ENCODE measurements at regions not wholly inside any gene's neighbourhood (a gene's known extent, or its start where the extent isn't known, plus 50 kb on each side); places are given as distances from the start of the nearest gene placed in this dataset.

- no peak for DNase-seq (ENCODE audit: low spot score)
Measured at GRCh38 chr2:6355886-6356761, 509.6 kb downstream of the CMPK2 start.

- DNase-seq (ENCODE audit: low spot score): no peak
Measured at GRCh38 chr2:6358546-6358945, 507.2 kb downstream of the CMPK2 start.

GRCh38 chr2:6358985-6359384, 506.7 kb downstream of the CMPK2 start:
- DNase-seq (ENCODE audit: low spot score): no peak

DNA sequence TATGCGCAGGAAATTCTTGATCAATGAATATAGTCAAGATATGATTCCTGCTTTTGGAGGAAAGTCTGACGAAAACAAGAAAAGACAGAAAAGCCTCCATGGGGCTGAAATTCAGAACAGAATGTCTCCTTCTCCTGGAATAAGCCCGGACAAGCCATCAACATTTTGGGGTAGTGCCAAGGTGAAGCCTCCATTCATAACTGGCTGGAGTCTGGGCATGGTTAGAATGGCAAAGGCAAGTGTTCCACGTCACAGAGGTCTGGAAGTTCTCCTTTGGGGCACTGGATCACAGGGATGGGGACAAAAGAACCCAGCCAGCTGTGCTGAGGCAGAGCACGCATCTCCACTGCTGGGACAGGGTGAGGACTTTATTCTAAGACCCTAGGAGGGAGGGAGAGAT, 505.7 kb downstream of the CMPK2 start:
- DNase-seq (ENCODE audit: low spot score): no peak

DNA sequence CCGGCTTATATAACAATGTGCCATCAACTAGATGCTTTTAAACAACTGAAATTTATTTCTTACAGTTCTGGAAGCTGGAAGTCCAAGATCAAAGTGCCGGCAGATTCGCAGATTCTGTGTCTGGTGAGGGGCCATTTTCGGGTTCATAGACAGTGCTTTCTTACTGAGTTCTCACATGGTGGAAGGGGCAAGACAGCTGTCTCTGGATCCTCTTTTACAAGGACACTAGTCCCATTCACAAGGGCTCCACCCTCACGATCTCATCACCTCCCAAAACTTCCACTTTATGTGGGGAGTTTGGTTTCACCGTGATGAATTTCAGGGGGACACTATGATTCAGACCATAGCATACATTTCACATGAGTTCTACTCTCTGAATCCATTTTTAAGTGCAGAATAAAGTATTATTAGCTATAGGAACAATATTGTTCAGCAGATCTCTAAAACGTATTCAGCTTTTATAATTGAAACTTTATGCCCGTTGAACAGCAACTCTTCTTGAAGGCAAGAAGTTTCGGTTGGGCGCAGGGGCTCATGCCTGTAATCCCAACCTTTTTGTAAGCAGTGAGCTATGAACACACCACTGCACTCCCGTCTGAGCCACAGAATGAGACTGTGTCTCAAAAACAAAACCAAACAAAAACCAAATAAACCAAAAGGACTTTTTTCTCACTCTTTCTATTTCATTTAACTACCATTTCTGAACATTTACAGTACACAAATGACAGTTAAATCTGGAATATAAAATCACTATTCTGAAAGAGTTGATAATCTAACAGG, 502.8 kb downstream of the CMPK2 start:
- no peak for DNase-seq (ENCODE audit: low spot score)

GRCh38 chr2:6368281-6368680, 497.4 kb downstream of the CMPK2 start:
- no peak for DNase-seq (ENCODE audit: low spot score)

DNA sequence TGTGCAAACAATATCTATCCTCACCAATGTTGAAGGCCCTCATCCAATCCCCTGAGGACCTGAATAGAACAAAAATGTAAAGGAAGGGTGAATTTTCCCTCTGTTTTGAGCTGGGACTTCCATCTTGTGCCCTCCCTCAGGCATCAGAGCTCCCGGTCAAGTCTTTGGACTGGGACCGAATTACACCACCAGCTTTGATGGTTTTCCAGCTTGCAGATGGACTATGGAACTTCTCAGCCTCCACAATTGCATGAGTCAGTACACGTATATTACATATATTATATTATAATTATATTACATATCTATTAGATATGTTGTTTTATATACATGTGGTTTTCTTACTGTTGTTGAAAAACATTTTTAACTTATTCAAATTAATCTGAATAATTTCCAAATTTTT, 496.4 kb downstream of the CMPK2 start:
- no peak for DNase-seq (ENCODE audit: low spot score)

DNA sequence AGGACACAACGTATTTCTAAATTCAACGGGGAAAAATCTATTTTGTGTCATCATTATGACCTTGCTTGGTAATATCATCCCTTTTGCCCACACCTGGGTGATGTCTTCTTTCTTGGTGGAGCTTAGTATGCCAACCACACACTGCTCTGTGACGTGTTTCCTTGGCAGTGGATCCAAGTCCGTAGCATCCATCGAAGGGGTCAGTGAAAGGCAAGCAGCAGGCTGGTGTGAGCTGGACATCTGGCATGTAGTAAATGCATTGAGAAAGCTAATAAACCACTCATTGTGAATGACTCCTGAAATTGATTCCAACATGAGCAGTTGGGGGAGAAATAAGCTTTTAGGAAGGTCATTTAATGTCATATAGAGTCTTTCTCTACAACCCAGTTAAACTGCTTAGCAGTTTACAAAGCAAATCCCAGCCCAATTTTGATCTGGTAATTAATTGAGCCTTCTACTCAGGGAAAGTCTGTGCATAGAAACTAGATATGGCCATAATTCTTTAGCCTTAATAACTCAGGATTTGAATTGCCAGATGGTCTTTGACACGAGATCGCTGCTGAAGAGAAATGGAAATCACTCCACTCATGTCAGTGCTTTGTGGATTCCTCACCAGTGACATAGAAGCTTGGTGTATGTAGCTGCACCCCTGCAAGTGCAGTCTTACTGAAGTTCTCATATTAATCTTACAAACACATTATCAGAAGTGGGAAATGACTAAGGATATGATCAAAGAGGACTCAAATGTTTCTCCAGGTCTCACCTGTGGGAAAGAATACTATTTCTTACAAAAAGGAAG, 494.8 kb downstream of the CMPK2 start:
- DNase-seq (ENCODE audit: low spot score): no peak

DNA sequence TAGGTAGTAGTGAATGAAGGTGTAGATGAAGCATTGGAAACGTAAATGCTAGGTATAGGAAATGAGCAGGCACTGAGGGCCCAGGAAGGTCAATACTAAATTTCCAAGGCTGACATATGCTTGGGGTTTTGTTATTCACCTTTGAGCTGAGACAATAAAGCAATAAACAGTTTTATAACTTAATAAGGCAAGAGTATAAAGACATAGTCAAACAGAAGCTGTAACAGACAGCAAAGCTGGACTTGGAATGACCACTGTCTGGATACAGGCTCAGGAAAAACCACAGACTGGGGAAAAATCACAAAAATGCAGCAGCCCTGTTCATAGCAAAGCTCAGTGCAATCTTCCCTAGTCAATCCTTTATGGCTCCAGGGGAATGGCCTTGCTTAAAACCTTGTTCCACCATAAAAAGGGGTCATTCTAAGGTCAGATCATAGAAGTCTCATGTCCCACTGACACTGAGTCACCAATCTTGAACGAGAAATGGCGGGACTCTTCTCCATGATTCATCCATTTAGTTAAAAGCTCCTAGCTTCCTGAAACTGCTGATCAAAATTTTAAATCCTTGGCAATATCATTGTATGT, 493.3 kb downstream of the CMPK2 start:
- peak; percentile 5 for DNase-seq (ENCODE audit: low spot score)

GRCh38 chr2:6381326-6381725, 484.4 kb downstream of the CMPK2 start:
- DNase-seq (ENCODE audit: low spot score): no peak

- no peak for DNase-seq (ENCODE audit: low spot score)
Measured at GRCh38 chr2:6384341-6384740, 481.4 kb downstream of the CMPK2 start.

DNA sequence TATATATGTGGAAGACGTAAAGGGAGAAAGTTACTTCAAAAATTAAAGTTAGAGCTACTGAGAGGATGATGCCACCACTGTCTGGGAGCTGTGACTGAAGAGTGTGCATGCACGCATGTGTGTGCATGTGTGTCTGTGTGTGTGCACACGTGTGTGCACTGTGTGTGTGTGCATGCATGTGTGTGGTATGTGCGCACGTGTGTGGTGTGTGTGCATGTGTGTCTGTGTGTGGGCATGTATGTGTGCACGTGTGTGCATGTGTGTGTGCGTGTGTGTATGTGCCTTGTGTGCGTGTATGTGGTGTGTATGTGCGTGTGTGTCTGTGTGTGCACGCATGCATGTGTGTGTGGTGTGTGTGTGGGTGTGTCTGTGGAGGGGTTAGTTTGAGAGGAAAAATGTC, 473.4 kb downstream of the CMPK2 start:
- DNase-seq (ENCODE audit: low spot score): no peak

- DNase-seq (ENCODE audit: low spot score): no peak
Measured at GRCh38 chr2:6392966-6393365, 472.7 kb downstream of the CMPK2 start.

- no peak for DNase-seq (ENCODE audit: low spot score)
Measured at GRCh38 chr2:6393819-6394218, 471.9 kb downstream of the CMPK2 start.

GRCh38 chr2:6394276-6394675, 471.4 kb downstream of the CMPK2 start:
- DNase-seq (ENCODE audit: low spot score): no peak

DNA sequence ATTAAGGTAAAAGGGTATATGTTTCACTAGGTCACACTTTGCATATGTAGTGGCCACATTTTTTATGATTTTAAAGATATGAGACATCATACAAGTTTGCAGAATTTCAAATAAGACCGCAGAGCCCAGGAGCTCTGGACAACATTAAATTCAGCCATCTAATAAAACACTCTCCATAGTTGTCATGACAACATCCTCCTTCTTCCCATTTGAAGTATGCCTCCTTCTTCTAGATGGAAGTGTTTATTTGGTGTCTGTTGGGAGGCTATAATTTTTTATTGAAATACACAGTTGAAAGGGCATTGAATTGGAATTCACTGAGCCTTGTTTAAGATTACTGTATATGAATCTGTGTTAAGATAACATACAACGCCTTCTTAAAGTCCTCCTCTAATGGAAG, 467.3 kb downstream of the CMPK2 start:
- DNase-seq (ENCODE audit: low spot score): no peak

GRCh38 chr2:6401301-6401700, 464.4 kb downstream of the CMPK2 start:
- DNase-seq (ENCODE audit: low spot score): peak; percentile 10

GRCh38 chr2:6408057-6408456, 457.6 kb downstream of the CMPK2 start:
- DNase-seq (ENCODE audit: low spot score): no peak

DNA sequence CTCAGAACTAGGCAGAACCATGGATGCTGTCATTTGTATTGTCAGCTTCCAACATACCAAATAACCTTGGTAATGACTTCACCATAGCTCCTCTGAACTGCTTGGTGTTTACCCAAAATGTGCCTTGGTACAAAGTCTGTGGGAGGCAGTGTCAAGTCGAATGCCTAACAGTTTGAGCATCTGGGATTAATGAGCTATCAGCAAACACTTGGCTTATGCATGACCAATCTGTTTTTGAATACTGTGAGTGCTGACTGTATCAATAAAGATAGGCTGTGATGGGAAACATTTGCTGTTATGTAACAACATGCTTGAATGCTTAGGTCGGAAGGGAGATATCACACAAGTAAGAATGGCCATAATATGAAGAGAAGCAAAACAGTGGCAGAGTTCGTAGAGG, 455.4 kb downstream of the CMPK2 start:
- DNase-seq (ENCODE audit: low spot score): no peak

GRCh38 chr2:6412533-6413091, 453.1 kb downstream of the CMPK2 start:
- DNase-seq (ENCODE audit: low spot score): peak; percentile 72

DNA sequence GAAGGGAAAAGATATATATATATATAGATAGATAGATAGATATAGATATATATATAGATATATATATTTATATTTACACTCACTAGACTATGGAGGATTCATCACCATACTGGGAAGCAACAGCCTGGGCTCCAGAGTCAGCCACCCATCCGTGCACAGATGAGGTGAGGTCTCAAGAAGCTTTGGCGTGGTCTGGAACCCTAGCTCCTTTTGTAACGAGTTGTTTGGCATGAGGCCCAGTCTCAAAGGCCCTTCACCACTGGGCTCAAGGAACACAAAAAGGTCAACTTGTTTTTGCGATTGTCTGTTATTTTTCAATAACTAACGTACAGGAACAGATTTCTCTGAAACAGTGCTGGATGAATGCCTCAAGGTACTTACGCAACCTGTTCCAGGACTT, 448.7 kb downstream of the CMPK2 start:
- DNase-seq (ENCODE audit: low spot score): no peak

GRCh38 chr2:6418291-6418690, 447.4 kb downstream of the CMPK2 start:
- DNase-seq (ENCODE audit: low spot score): no peak

Measured in kidney capillary endothelial cell (primary cell).